ENCODE measurements at regions not wholly inside any gene's neighbourhood (a gene's known extent, or its start where the extent isn't known, plus 50 kb on each side); places are given as distances from the start of the nearest gene placed in this dataset.

DNA sequence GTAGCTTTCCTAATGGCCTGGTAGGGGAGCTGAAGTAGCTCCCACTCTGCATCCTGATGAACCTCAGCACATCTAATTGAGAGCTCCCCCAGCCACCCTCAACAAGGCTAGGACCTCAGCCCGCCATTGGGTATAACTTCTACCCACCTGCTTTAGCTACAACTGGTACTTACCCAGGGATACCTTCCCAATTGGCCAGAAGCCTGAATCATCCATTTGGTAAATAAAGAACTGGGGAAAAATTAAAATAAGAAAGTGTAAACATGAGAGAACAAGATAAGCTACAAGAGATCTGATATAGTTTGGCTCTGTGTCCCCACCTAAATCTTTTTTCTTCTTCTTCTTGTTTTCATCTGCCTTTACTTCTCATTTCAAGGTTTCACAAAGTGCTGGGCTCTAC lies 372.0 kb downstream of the CMPK2 start (continued):
- TF ChIP-seq, protein P1, sequence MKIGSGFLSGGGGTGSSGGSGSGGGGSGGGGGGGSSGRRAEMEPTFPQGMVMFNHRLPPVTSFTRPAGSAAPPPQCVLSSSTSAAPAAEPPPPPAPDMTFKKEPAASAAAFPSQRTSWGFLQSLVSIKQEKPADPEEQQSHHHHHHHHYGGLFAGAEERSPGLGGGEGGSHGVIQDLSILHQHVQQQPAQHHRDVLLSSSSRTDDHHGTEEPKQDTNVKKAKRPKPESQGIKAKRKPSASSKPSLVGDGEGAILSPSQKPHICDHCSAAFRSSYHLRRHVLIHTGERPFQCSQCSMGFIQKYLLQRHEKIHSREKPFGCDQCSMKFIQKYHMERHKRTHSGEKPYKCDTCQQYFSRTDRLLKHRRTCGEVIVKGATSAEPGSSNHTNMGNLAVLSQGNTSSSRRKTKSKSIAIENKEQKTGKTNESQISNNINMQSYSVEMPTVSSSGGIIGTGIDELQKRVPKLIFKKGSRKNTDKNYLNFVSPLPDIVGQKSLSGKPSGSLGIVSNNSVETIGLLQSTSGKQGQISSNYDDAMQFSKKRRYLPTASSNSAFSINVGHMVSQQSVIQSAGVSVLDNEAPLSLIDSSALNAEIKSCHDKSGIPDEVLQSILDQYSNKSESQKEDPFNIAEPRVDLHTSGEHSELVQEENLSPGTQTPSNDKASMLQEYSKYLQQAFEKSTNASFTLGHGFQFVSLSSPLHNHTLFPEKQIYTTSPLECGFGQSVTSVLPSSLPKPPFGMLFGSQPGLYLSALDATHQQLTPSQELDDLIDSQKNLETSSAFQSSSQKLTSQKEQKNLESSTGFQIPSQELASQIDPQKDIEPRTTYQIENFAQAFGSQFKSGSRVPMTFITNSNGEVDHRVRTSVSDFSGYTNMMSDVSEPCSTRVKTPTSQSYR (CRISPR knock-in tag; IDR thresholded peaks at IDR 0.05), result no peak
- TF ChIP-seq, protein P2, sequence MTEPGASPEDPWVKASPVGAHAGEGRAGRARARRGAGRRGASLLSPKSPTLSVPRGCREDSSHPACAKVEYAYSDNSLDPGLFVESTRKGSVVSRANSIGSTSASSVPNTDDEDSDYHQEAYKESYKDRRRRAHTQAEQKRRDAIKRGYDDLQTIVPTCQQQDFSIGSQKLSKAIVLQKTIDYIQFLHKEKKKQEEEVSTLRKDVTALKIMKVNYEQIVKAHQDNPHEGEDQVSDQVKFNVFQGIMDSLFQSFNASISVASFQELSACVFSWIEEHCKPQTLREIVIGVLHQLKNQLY (CRISPR knock-in tag; IDR thresholded peaks at IDR 0.05), result no peak
- TF ChIP-seq, protein P3, sequence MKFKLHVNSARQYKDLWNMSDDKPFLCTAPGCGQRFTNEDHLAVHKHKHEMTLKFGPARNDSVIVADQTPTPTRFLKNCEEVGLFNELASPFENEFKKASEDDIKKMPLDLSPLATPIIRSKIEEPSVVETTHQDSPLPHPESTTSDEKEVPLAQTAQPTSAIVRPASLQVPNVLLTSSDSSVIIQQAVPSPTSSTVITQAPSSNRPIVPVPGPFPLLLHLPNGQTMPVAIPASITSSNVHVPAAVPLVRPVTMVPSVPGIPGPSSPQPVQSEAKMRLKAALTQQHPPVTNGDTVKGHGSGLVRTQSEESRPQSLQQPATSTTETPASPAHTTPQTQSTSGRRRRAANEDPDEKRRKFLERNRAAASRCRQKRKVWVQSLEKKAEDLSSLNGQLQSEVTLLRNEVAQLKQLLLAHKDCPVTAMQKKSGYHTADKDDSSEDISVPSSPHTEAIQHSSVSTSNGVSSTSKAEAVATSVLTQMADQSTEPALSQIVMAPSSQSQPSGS (CRISPR knock-in tag; IDR thresholded peaks at IDR 0.05; ENCODE audit: borderline replicate concordance, low read depth), result no peak
- TF ChIP-seq, protein P4, sequence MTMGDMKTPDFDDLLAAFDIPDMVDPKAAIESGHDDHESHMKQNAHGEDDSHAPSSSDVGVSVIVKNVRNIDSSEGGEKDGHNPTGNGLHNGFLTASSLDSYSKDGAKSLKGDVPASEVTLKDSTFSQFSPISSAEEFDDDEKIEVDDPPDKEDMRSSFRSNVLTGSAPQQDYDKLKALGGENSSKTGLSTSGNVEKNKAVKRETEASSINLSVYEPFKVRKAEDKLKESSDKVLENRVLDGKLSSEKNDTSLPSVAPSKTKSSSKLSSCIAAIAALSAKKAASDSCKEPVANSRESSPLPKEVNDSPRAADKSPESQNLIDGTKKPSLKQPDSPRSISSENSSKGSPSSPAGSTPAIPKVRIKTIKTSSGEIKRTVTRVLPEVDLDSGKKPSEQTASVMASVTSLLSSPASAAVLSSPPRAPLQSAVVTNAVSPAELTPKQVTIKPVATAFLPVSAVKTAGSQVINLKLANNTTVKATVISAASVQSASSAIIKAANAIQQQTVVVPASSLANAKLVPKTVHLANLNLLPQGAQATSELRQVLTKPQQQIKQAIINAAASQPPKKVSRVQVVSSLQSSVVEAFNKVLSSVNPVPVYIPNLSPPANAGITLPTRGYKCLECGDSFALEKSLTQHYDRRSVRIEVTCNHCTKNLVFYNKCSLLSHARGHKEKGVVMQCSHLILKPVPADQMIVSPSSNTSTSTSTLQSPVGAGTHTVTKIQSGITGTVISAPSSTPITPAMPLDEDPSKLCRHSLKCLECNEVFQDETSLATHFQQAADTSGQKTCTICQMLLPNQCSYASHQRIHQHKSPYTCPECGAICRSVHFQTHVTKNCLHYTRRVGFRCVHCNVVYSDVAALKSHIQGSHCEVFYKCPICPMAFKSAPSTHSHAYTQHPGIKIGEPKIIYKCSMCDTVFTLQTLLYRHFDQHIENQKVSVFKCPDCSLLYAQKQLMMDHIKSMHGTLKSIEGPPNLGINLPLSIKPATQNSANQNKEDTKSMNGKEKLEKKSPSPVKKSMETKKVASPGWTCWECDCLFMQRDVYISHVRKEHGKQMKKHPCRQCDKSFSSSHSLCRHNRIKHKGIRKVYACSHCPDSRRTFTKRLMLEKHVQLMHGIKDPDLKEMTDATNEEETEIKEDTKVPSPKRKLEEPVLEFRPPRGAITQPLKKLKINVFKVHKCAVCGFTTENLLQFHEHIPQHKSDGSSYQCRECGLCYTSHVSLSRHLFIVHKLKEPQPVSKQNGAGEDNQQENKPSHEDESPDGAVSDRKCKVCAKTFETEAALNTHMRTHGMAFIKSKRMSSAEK (CRISPR knock-in tag; IDR thresholded peaks at IDR 0.05; ENCODE audit: borderline replicate concordance), result no peak
- no peak for TF ChIP-seq FOXK1 (CRISPR knock-in tag; IDR thresholded peaks at IDR 0.05)
- TF ChIP-seq, protein P5, sequence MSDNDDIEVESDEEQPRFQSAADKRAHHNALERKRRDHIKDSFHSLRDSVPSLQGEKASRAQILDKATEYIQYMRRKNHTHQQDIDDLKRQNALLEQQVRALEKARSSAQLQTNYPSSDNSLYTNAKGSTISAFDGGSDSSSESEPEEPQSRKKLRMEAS (CRISPR knock-in tag; IDR thresholded peaks at IDR 0.05), result no peak
- TF ChIP-seq, protein P6, sequence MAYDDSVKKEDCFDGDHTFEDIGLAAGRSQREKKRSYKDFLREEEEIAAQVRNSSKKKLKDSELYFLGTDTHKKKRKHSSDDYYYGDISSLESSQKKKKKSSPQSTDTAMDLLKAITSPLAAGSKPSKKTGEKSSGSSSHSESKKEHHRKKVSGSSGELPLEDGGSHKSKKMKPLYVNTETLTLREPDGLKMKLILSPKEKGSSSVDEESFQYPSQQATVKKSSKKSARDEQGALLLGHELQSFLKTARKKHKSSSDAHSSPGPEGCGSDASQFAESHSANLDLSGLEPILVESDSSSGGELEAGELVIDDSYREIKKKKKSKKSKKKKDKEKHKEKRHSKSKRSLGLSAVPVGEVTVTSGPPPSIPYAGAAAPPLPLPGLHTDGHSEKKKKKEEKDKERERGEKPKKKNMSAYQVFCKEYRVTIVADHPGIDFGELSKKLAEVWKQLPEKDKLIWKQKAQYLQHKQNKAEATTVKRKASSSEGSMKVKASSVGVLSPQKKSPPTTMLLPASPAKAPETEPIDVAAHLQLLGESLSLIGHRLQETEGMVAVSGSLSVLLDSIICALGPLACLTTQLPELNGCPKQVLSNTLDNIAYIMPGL (CRISPR knock-in tag; IDR thresholded peaks at IDR 0.05), result no peak
- TF ChIP-seq, protein P7, sequence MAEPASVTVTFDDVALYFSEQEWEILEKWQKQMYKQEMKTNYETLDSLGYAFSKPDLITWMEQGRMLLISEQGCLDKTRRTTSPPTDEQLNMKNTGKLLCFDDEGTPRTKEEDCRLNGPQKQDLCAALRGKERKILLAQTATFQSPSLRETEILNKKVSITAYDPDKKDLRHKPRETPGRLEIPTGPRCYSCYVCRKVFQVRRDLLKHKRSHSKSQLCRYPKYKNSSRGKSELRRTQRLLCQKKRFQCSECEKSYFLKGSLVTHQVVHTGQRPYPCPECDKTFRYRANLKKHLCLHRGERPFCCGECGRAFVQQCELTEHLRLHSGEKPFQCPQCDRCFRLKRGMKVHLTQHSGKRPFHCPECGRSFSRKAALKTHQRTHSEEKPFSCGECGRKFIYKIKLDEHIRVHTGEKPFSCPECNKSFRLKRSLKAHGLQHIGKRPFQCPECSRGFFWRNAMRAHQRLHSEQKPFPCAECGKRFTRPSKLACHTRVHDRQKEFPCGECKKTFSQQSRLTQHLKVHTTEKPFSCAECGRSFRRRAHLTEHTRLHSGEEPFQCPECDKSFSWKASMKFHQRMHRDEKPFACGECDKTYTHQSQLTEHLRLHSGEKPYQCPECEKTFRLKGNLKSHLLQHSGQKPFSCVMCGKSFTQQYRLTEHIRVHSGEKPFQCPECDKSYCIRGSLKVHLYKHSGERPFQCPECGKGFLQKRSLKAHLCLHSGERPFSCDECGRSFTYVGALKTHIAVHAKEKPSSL (CRISPR knock-in tag; conservative IDR thresholded peaks at IDR 0.05), result no peak
- TF ChIP-seq ZNF396 (CRISPR knock-in tag; IDR thresholded peaks at IDR 0.05; ENCODE audit: borderline replicate concordance), result no peak

DNA sequence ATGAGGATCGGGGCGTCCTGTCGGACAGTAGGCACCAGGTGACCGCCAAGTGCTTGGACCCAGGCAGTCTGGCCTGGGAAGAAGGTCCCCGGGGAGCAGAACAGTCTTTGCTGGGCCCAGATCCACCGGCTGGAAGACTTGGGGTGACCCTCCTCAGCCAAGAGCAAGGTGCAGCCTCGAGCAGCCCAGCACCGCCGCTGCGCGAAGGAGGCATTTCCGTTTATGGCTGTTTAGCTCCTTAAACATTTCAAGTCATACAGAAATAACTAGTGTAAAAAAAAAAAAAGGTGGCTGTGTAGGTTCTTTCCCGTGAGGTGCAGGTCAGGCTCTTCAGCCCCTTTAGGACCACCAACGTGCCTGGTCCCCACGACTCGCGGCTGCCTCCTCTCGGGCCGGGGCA lies 370.2 kb downstream of the CMPK2 start:
- H3K36me3 Mint-ChIP-seq, result peaks cover 75% of the 10 kb centered on the region
- CTCF ChIA-PET, result no interaction called here
- H3K4me1 Mint-ChIP-seq, result no peaks in the 10 kb centered on the region
- peaks cover 13% of the 10 kb centered on the region for H3K27me3 Mint-ChIP-seq (ENCODE audit: low read depth)
- no peak overlapping the region for H3K4me3 Mint-ChIP-seq
- peaks cover 68% of the 10 kb centered on the region for H3K9me3 Mint-ChIP-seq
- ATAC-seq, result no peak
- POLR2A ChIA-PET, result no interaction called here
- H3K27ac Mint-ChIP-seq, result no peak overlapping the region
- no peak for DNase-seq (ENCODE audit: low spot score)
- TF ChIP-seq MXD4 (CRISPR knock-in tag; IDR thresholded peaks at IDR 0.05; ENCODE audit: borderline replicate concordance) (no peak), FOXP1 (CRISPR knock-in tag; IDR thresholded peaks at IDR 0.05; ENCODE audit: borderline replicate concordance) (no peak), OVOL2 (CRISPR knock-in tag; IDR thresholded peaks at IDR 0.05; ENCODE audit: borderline replicate concordance) (no peak), TCF7 (CRISPR knock-in tag; IDR thresholded peaks at IDR 0.05; ENCODE audit: low read depth) (no peak), GTF2I (CRISPR knock-in tag; conservative IDR thresholded peaks at IDR 0.05) (no peak), ZNF423 (CRISPR knock-in tag; IDR thresholded peaks at IDR 0.05) (no peak), ZNF138 (CRISPR knock-in tag; conservative IDR thresholded peaks at IDR 0.05) (no peak), TEAD1 (CRISPR knock-in tag; IDR thresholded peaks at IDR 0.05) (no peak)
- TF ChIP-seq, protein P8, sequence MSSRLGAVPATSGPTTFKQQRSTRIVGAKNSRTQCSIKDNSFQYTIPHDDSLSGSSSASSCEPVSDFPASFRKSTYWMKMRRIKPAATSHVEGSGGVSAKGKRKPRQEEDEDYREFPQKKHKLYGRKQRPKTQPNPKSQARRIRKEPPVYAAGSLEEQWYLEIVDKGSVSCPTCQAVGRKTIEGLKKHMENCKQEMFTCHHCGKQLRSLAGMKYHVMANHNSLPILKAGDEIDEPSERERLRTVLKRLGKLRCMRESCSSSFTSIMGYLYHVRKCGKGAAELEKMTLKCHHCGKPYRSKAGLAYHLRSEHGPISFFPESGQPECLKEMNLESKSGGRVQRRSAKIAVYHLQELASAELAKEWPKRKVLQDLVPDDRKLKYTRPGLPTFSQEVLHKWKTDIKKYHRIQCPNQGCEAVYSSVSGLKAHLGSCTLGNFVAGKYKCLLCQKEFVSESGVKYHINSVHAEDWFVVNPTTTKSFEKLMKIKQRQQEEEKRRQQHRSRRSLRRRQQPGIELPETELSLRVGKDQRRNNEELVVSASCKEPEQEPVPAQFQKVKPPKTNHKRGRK (CRISPR knock-in tag; IDR thresholded peaks at IDR 0.05; ENCODE audit: borderline replicate concordance), result no peak

Data from WTC11 (cell line).